Esophagus squamous epithelium (tissue), 5 donors: ENCODE measurements at regions not wholly inside any gene's neighbourhood (a gene's known extent, or its start where the extent isn't known, plus 50 kb on each side); places are given as distances from the start of the nearest gene placed in this dataset.

Experiments
- DNase-seq: peaks from one replicate; lab custom pipeline; 2025; lab: John Stamatoyannopoulos, UW
- H3K27ac ChIP-seq, 4 donors: fragments of 200-600 bp; sonication (generic); one replicate each; pipeline ENCODE4 v1.5.1; 2016 to 2019; ENCODE audit warnings: mild to moderate bottlenecking in 1 of 4
- H3K27me3 ChIP-seq, 4 donors: fragments of 200-600 bp; sonication (generic); 1 replicate in 3 of 4; 2 replicates in 1 of 4; pipeline versions ENCODE4 v1.5.1 to v1.6.0; 2017 to 2021; ENCODE audit warnings: antibody characterized with exemption in 1 of 4
- H3K36me3 ChIP-seq, 3 donors: fragments of 200-600 bp; sonication (generic); one replicate each; pipeline ENCODE4 v1.5.1; 2016 to 2019
- H3K4me1 ChIP-seq, 3 donors: fragments of 200-600 bp; sonication (generic); one replicate each; pipeline ENCODE4 v1.5.1; 2017 to 2019
- H3K4me3 ChIP-seq, 4 donors: fragments of 200-600 bp; sonication (generic); 1 replicate in 3 of 4; 2 replicates in 1 of 4; pipeline ENCODE4 v1.5.1; 2016 to 2019; ENCODE audit warnings: mild to moderate bottlenecking in 2 of 4, moderate library complexity in 1 of 4
- H3K9me3 ChIP-seq, 3 donors: fragments of 200-600 bp; sonication (generic); one replicate each; pipeline ENCODE4 v1.5.1; 2016 to 2019
- CTCF ChIP-seq, 6 experiments: fragments of 450-650 bp in 4 of 6; fragments of 200-600 bp in 2 of 6; sonication (generic) in 2 of 6; IDR thresholded peaks; one replicate each; pipeline ENCODE4 v1.5.1; 2016 to 2019; ENCODE audit warnings: antibody characterized with exemption in 6 of 6, mild to moderate bottlenecking in 4 of 6, moderate library complexity in 4 of 6
- POLR2A ChIP-seq, 4 donors: fragments of 450-650 bp; IDR thresholded peaks; one replicate each; pipeline ENCODE4 v1.6.1; 2017; ENCODE audit warnings: antibody characterized with exemption in 4 of 4, mild to moderate bottlenecking in 4 of 4, moderate library complexity in 3 of 4
- WGBS, 2 donors: methylation state at CpG; one replicate each; pipeline ENCODE4 v1.1.5; 2018; 5-methylcytosine and 5-hydroxymethylcytosine counted together
- intact Hi-C: fragments of 100-400 bp; cut with DNase I; formaldehyde crosslinking; loops from one replicate; pipeline ENCODE4 v1.15.0; 2022
- donor health status: DM: yes; HTN: yes; CAD: no.

GRCh38 chr9:126218359-126219125, 108.1 kb upstream of the MVB12B start:
- Histone ChIP-seq H3K4me1 (peaks cover 0 to 5% (median 0%) of the 10 kb centered on the region in 3 donors), H3K9me3 (peaks cover 0 to 19% (median 5%) of the 10 kb centered on the region in 3 donors), H3K36me3 (no peaks in the 10 kb centered on the region), H3K4me3 (no peak overlapping the region), H3K27ac (no peak overlapping the region), H3K27me3 (peaks cover 0 to 60% (median 11%) of the 10 kb centered on the region in 4 donors)
- TF ChIP-seq POLR2A (IDR thresholded peaks at IDR 0.05): no peak
- TF ChIP-seq CTCF (IDR thresholded peaks at IDR 0.05): no peak
- 82 to 85% methylated on average over 10 of the region's 10 CpGs for WGBS, 2 donors
- intact Hi-C loops: no loop called here
- no peak for DNase-seq

- Histone ChIP-seq H3K9me3 (peaks cover 0 to 13% (median 0%) of the 10 kb centered on the region in 3 donors), H3K27ac (no peak overlapping the region), H3K4me1 (peaks cover 0 to 5% (median 0%) of the 10 kb centered on the region in 3 donors), H3K36me3 (no peaks in the 10 kb centered on the region), H3K4me3 (no peak overlapping the region), H3K27me3 (peaks cover 0 to 67% (median 11%) of the 10 kb centered on the region in 4 donors)
- TF ChIP-seq POLR2A (IDR thresholded peaks at IDR 0.05) (no peak), CTCF (IDR thresholded peaks at IDR 0.05) (no peak)
- intact Hi-C loops: no loop called here
- no peak for DNase-seq
- WGBS, 2 donors: 48 to 83% methylated on average over 2 of the region's 2 CpGs
Observed at GRCh38 chr9:126219166-126219565, 107.5 kb upstream of the MVB12B start.

- H3K27ac ChIP-seq: no peak overlapping the region
- no peaks in the 10 kb centered on the region for H3K36me3 ChIP-seq
- H3K4me1 ChIP-seq: peaks cover 0 to 5% (median 0%) of the 10 kb centered on the region in 3 donors
- WGBS, 2 donors: 69 to 77% methylated on average over 4 to 10 of the region's 11 CpGs
- peaks cover 0 to 71% (median 11%) of the 10 kb centered on the region in 4 donors for H3K27me3 ChIP-seq
- intact Hi-C loops: no loop called here
- peaks cover 0 to 11% (median 0%) of the 10 kb centered on the region in 3 donors for H3K9me3 ChIP-seq
- TF ChIP-seq CTCF (IDR thresholded peaks at IDR 0.05): no peak
- no peak overlapping the region for H3K4me3 ChIP-seq
- no peak for DNase-seq
Observed at GRCh38 chr9:126219648-126220063, 107.0 kb upstream of the MVB12B start.

GRCh38 chr9:126221480-126221879, 105.1 kb upstream of the MVB12B start:
- DNase-seq: no peak
- Histone ChIP-seq H3K27me3 (peaks cover 0 to 90% (median 11%) of the 10 kb centered on the region in 4 donors), H3K9me3 (peaks cover 0 to 11% (median 0%) of the 10 kb centered on the region in 3 donors), H3K4me1 (peaks cover 0 to 5% (median 0%) of the 10 kb centered on the region in 3 donors), H3K36me3 (no peaks in the 10 kb centered on the region), H3K27ac (no peak overlapping the region), H3K4me3 (no peak overlapping the region)
- TF ChIP-seq CTCF (IDR thresholded peaks at IDR 0.05): no peak
- TF ChIP-seq POLR2A (IDR thresholded peaks at IDR 0.05): no peak
- WGBS, 2 donors: 75 to 79% methylated on average over 2 of the region's 2 CpGs
- intact Hi-C loops: no loop called here

GRCh38 chr9:126222363-126222834, 104.2 kb upstream of the MVB12B start:
- H3K27ac ChIP-seq: no peak overlapping the region
- intact Hi-C loops: no loop called here
- H3K36me3 ChIP-seq: no peaks in the 10 kb centered on the region
- no peak for TF ChIP-seq POLR2A (IDR thresholded peaks at IDR 0.05)
- peaks cover 0 to 5% (median 0%) of the 10 kb centered on the region in 3 donors for H3K4me1 ChIP-seq
- DNase-seq: no peak
- no peak overlapping the region for H3K4me3 ChIP-seq
- WGBS, 2 donors: 7 to 8% methylated on average over 11 to 26 of the region's 26 CpGs
- H3K9me3 ChIP-seq: peaks cover 0 to 11% (median 0%) of the 10 kb centered on the region in 3 donors
- peaks cover 0 to 95% (median 11%) of the 10 kb centered on the region in 4 donors for H3K27me3 ChIP-seq
